Esophagus squamous epithelium (tissue), 4 donors: ENCODE measurements at regions not wholly inside any gene's neighbourhood (a gene's known extent, or its start where the extent isn't known, plus 50 kb on each side); places are given as distances from the start of the nearest gene placed in this dataset.

Experiments used
- POLR2A ChIP-seq, 4 donors: fragments of 450-650 bp; IDR thresholded peaks; one replicate each; pipeline ENCODE4 v1.6.1; 2017; ENCODE audit warnings: antibody characterized with exemption in 4 of 4, mild to moderate bottlenecking in 4 of 4, moderate library complexity in 3 of 4
- TF ChIP-seq, protein P1 (sequence below), 6 experiments: fragments of 450-650 bp in 4 of 6; fragments of 200-600 bp in 2 of 6; sonication (generic) in 2 of 6; IDR thresholded peaks; one replicate each; pipeline ENCODE4 v1.5.1; 2016 to 2019; ENCODE audit warnings: antibody characterized with exemption in 6 of 6, mild to moderate bottlenecking in 4 of 6, moderate library complexity in 4 of 6

DNA sequence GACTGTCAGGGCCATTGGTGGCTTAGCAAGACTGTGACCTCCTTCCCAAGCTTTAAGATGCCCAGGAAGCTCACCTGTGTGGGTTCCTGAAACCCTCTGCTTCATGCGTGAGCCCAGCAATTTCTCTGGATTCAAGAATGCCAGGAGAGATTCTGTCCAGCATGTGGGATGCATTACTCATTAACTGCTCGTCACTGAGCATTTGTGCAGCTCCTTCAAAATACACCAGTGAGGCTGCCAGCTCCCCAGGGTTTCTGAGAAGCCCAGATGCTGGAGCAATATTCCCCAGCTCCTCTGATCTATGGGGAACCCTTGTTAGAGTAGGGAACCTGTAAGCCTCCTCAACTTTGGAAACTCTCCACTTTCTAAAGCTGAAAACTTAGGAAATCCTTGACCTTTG is 126.5 kb downstream of the CHST1 start:
- TF ChIP-seq, protein P1, sequence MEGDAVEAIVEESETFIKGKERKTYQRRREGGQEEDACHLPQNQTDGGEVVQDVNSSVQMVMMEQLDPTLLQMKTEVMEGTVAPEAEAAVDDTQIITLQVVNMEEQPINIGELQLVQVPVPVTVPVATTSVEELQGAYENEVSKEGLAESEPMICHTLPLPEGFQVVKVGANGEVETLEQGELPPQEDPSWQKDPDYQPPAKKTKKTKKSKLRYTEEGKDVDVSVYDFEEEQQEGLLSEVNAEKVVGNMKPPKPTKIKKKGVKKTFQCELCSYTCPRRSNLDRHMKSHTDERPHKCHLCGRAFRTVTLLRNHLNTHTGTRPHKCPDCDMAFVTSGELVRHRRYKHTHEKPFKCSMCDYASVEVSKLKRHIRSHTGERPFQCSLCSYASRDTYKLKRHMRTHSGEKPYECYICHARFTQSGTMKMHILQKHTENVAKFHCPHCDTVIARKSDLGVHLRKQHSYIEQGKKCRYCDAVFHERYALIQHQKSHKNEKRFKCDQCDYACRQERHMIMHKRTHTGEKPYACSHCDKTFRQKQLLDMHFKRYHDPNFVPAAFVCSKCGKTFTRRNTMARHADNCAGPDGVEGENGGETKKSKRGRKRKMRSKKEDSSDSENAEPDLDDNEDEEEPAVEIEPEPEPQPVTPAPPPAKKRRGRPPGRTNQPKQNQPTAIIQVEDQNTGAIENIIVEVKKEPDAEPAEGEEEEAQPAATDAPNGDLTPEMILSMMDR (IDR thresholded peaks at IDR 0.05) = no peak
- TF ChIP-seq POLR2A (IDR thresholded peaks at IDR 0.05) = no peak
